Common myeloid progenitor, CD34-positive (primary cell): ENCODE measurements at regions not wholly inside any gene's neighbourhood (a gene's known extent, or its start where the extent isn't known, plus 50 kb on each side); places are given as distances from the start of the nearest gene placed in this dataset.
"Not testable (repeated sequence)": the region's sequence is repeated elsewhere in the genome, so short reads cannot be mapped to it uniquely, and the experiment has no call there.

Experiments used
- CTCF ChIA-PET: fragments of 350-600 bp; sonication (Branson Sonifier 250); formaldehyde crosslinking; loops from one replicate; lab custom pipeline; 2021; ENCODE audit warnings: antibody characterized with exemption; lab: Charles Lee
- POLR2A ChIA-PET: fragments of 350-600 bp; sonication (Branson Sonifier 250); formaldehyde crosslinking; loops from one replicate; lab custom pipeline; 2021; ENCODE audit warnings: antibody characterized with exemption; lab: Charles Lee
- DNase-seq, 3 donors: peaks; one replicate each; pipeline versions ENCODE4 v3.0.0 to v3.0.0-alpha.2; 2013
- H3K27ac ChIP-seq, 2 experiments: 1 replicate in 1 of 2; 2 replicates in 1 of 2; pipeline ENCODE4 v1.7.0; 2013; ENCODE audit warnings: inconsistent platforms in 2 of 2, low read length in 2 of 2, mild to moderate bottlenecking in 2 of 2, low read depth in 1 of 2, moderate library complexity in 1 of 2; ENCODE audit not compliant: severe bottlenecking in 2 of 2, insufficient read depth in 1 of 2, poor library complexity in 1 of 2
- H3K27me3 ChIP-seq, 5 experiments: replicated peaks in 2 of 5; 1 replicate in 3 of 5; 2 replicates in 2 of 5; pipeline versions ENCODE4 v1.6.1 to v1.7.0; 2013; ENCODE audit warnings: low read length in 4 of 5, mild to moderate bottlenecking in 2 of 5, moderate library complexity in 2 of 5, inconsistent platforms in 1 of 5; ENCODE audit not compliant: insufficient read depth in 5 of 5, control insufficient read depth in 4 of 5
- H3K36me3 ChIP-seq, 4 experiments: 1 replicate in 2 of 4; 2 replicates in 2 of 4; pipeline versions ENCODE4 v1.6.1 to v1.7.0; 2013; ENCODE audit warnings: low read length in 3 of 4, control low read depth in 1 of 4, mild to moderate bottlenecking in 1 of 4; ENCODE audit not compliant: control insufficient read depth in 4 of 4, insufficient read depth in 4 of 4
- H3K4me1 ChIP-seq, 4 experiments: 1 replicate in 3 of 4; 2 replicates in 1 of 4; pipeline versions ENCODE4 v1.6.1 to v1.7.1; 2013; ENCODE audit warnings: low read length in 3 of 4, mild to moderate bottlenecking in 3 of 4, control low read depth in 1 of 4, inconsistent platforms in 1 of 4, moderate library complexity in 1 of 4; ENCODE audit not compliant: control insufficient read depth in 4 of 4, insufficient read depth in 4 of 4; ENCODE audit errors: control extremely low read depth in 1 of 4
- H3K4me3 ChIP-seq, 7 experiments: 1 replicate in 4 of 7; 2 replicates in 3 of 7; pipeline versions ENCODE4 v1.5.1 to v1.7.0; 2013; ENCODE audit warnings: mild to moderate bottlenecking in 7 of 7, low read length in 6 of 7, moderate library complexity in 6 of 7, inconsistent platforms in 2 of 7, low read depth in 2 of 7, control low read depth in 1 of 7; ENCODE audit not compliant: insufficient read depth in 4 of 7, control insufficient read depth in 1 of 7; ENCODE audit errors: extremely low read depth in 1 of 7
- H3K9me3 ChIP-seq, 5 experiments: 1 replicate in 4 of 5; 2 replicates in 1 of 5; pipeline versions ENCODE4 v1.6.1 to v1.7.1; 2013; ENCODE audit warnings: low read length in 4 of 5, mild to moderate bottlenecking in 2 of 5, inconsistent platforms in 1 of 5, low read depth in 1 of 5, moderate library complexity in 1 of 5; ENCODE audit not compliant: control insufficient read depth in 4 of 5, insufficient read depth in 2 of 5; ENCODE audit errors: control extremely low read depth in 1 of 5
- WGBS: methylation state at CpG from one replicate; pipeline ENCODE4 v1.1.5; 2013; ENCODE audit not compliant: insufficient coverage; 5-methylcytosine and 5-hydroxymethylcytosine counted together

GRCh38 chrX:143363419-143363818 lies 153.9 kb downstream of the SPANXN3 start:
- Histone ChIP-seq H3K4me1 (no peaks in the 10 kb centered on the region), H3K36me3 (no peaks in the 10 kb centered on the region), H3K9me3 (no peaks in the 10 kb centered on the region), H3K27ac (no peak overlapping the region), H3K27me3 (no peaks in the 10 kb centered on the region), H3K4me3 (no peak overlapping the region)
- 85% methylated on average over 2 of the region's 3 CpGs for WGBS
- ChIA-PET POLR2A (no interaction called here), CTCF (no interaction called here)
- no peak for DNase-seq

DNA sequence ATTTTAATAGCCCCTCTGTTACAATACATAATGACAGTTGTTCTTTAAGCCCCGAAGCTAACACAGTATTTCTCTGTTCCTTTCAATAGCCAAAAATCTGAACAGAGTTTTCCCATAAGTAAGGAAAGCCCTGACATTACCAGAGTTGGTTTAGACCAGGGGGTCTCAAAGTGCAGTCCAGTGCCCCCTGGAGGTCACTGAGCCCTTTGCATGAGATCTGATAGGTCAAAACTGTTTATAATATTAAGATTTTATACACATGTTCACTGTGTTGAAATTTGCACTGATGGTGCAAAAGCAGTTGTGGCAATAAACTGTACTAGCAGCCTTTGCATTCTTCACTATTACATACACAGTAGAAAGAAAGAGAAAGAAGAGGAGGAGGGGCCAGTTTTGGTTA lies 177.1 kb downstream of the SPANXN3 start:
- H3K36me3 ChIP-seq: no peaks in the 10 kb centered on the region
- ChIA-PET CTCF (no interaction called here), POLR2A (no interaction called here)
- no peaks in the 10 kb centered on the region for H3K9me3 ChIP-seq
- no peaks in the 10 kb centered on the region for H3K27me3 ChIP-seq
- DNase-seq: no peak
- 71% methylated on average over 1 of the region's 1 CpG for WGBS
- no peak overlapping the region for H3K4me3 ChIP-seq
- H3K27ac ChIP-seq: no peak overlapping the region
- no peaks in the 10 kb centered on the region for H3K4me1 ChIP-seq

GRCh38 chrX:143336261-143336660 lies 181.0 kb downstream of the SPANXN3 start:
- Histone ChIP-seq H3K27ac (no peak overlapping the region), H3K4me1 (no peaks in the 10 kb centered on the region), H3K9me3 (no peaks in the 10 kb centered on the region), H3K36me3 (no peaks in the 10 kb centered on the region), H3K4me3 (no peak overlapping the region), H3K27me3 (no peaks in the 10 kb centered on the region)
- no CpG with 5 or more reads among the region's 1 CpG for WGBS
- POLR2A ChIA-PET: no interaction called here
- CTCF ChIA-PET: no interaction called here
- no peak for DNase-seq

DNA sequence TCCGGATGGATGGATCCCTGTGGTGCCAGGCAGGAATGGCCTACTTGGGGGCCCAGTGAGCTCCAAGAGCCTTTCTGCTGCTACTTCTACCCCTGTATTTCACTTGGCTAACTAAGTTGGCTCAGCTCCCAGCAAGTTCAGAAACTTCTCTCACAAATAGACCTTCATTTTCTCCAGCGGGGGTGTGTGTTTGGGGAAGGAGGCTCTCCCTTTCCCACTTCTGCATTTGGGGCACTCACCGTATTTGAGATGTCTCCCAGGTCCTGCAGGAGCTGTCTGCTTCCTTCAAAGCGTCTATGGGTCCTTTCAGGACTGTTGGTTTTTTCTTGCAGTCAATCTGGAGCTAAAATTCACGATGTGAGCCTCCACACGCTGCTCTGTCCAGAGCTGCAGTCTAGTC lies 197.7 kb downstream of the SPANXN3 start:
- Histone ChIP-seq H3K4me1 (no peaks in the 10 kb centered on the region), H3K27ac (no peak overlapping the region), H3K4me3 (no peak overlapping the region), H3K9me3 (no peaks in the 10 kb centered on the region), H3K36me3 (no peaks in the 10 kb centered on the region), H3K27me3 (no peaks in the 10 kb centered on the region)
- no peak for DNase-seq
- WGBS: 39% methylated on average over 3 of the region's 6 CpGs
- ChIA-PET POLR2A (no interaction called here), CTCF (no interaction called here)

DNA sequence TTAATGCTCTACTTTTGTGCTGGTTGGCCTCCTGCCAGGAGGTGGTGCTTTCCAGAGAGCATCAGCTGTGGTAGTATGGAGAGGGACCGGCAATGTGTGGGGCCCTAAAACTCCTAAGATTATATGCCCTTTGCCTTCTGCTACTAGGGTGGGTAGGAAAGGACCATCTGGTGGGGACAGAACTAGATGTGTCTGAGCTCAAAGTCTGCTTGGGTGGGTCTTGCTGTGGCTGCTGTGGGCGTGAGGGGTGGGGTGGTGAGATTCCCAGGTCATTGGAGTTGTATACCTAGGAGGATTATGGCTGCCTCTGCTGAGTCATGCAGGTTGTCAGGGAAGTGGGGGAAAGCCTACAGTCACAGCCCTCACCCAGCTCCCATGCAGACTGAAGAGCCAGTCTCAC lies 198.4 kb downstream of the SPANXN3 start:
- H3K36me3 ChIP-seq, H3K27me3 ChIP-seq, H3K4me3 ChIP-seq, POLR2A ChIA-PET, DNase-seq, CTCF ChIA-PET, H3K4me1 ChIP-seq, H3K27ac ChIP-seq, H3K9me3 ChIP-seq: not testable (repeated sequence)
- WGBS: 40% methylated on average over 1 of the region's 2 CpGs

GRCh38 chrX:143306991-143307937 lies 210.0 kb downstream of the SPANXN3 start:
- DNase-seq: no peak
- CTCF ChIA-PET: no interaction called here
- H3K27me3 ChIP-seq: no peaks in the 10 kb centered on the region
- no peak overlapping the region for H3K27ac ChIP-seq
- H3K4me1 ChIP-seq: no peaks in the 10 kb centered on the region
- H3K36me3 ChIP-seq: no peaks in the 10 kb centered on the region
- no peaks in the 10 kb centered on the region for H3K9me3 ChIP-seq
- WGBS: 72% methylated on average over 9 of the region's 9 CpGs
- no peak overlapping the region for H3K4me3 ChIP-seq
- POLR2A ChIA-PET: no interaction called here

GRCh38 chrX:143304518-143304917 lies 212.8 kb downstream of the SPANXN3 start:
- Histone ChIP-seq H3K36me3 (no peaks in the 10 kb centered on the region), H3K27ac (no peak overlapping the region), H3K4me3 (no peak overlapping the region), H3K4me1 (no peaks in the 10 kb centered on the region), H3K27me3 (no peaks in the 10 kb centered on the region), H3K9me3 (no peaks in the 10 kb centered on the region)
- CTCF ChIA-PET: no interaction called here
- 66% methylated on average over 2 of the region's 2 CpGs for WGBS
- POLR2A ChIA-PET: no interaction called here
- DNase-seq: no peak
